ENCODE measurements at regions not wholly inside any gene's neighbourhood (a gene's known extent, or its start where the extent isn't known, plus 50 kb on each side); places are given as distances from the start of the nearest gene placed in this dataset.

DNA sequence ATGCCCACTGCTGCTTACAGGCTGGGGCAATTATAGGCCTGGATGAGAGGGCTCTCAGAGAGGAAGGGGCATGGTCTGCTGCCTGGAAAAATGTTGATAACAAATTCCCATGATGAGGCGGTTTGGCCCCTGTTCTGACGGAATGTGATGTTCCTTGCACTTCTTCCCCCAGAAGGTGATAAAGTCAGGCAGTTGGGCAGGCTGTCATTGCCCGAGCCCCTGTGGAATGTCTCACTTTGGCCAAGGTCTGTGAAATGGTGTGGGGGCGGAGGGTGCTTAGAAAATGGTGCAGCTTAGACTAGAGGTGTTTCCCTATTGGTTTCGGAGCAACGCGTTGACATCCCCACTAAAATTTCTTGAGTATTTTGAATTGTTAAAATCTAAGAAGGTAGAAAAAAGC lies 1360.0 kb downstream of the AACS start:
- TF ChIP-seq, protein P1, sequence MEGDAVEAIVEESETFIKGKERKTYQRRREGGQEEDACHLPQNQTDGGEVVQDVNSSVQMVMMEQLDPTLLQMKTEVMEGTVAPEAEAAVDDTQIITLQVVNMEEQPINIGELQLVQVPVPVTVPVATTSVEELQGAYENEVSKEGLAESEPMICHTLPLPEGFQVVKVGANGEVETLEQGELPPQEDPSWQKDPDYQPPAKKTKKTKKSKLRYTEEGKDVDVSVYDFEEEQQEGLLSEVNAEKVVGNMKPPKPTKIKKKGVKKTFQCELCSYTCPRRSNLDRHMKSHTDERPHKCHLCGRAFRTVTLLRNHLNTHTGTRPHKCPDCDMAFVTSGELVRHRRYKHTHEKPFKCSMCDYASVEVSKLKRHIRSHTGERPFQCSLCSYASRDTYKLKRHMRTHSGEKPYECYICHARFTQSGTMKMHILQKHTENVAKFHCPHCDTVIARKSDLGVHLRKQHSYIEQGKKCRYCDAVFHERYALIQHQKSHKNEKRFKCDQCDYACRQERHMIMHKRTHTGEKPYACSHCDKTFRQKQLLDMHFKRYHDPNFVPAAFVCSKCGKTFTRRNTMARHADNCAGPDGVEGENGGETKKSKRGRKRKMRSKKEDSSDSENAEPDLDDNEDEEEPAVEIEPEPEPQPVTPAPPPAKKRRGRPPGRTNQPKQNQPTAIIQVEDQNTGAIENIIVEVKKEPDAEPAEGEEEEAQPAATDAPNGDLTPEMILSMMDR (IDR thresholded peaks at IDR 0.05; ENCODE audit: low read depth, low read length), result no peak
- TF ChIP-seq POLR2A (IDR thresholded peaks at IDR 0.05; ENCODE audit: extremely low read depth, insufficient read length), result no peak
- no peak for TF ChIP-seq MYC (IDR thresholded peaks at IDR 0.05; ENCODE audit: low read depth, low read length)
- TF ChIP-seq, protein P2, sequence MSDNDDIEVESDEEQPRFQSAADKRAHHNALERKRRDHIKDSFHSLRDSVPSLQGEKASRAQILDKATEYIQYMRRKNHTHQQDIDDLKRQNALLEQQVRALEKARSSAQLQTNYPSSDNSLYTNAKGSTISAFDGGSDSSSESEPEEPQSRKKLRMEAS (IDR thresholded peaks at IDR 0.05; ENCODE audit: low read depth, low read length), result no peak
